ENCODE measurements at regions not wholly inside any gene's neighbourhood (a gene's known extent, or its start where the extent isn't known, plus 50 kb on each side); places are given as distances from the start of the nearest gene placed in this dataset.

DNA sequence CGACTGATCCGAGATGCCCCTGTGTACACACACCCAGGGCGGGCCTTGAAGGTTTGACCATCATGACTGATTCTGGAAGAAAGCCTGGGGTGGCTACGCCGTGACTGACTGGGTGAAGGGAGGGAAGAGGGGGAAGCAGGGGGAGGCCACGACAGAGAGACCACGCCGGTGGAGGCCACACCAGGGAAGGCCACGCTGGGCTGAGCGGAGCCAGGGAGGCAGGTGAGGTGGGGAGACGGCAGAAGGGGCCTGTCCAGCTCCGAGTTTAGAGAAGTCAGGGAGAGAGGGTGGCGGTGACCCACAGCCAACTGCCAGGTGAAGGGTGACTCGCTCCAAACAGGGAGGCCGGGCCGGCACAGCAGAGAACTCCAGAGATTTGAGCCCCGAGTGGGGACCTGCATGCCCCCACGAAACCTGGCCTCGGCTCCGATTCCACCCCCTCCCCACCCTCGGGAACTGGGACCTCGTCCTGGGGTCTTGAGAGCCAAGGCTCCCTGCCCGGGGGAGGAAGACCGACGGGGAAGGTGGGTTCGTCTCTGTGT, 102.6 kb downstream of the PTPRS start:
- Histone ChIP-seq H3K9me3 (ENCODE audit: low read length) (peaks cover 10% of the 10 kb centered on the region), H2AFZ (ENCODE audit: low read depth, low read length) (no peak overlapping the region), H3K4me1 (ENCODE audit: insufficient read depth, low read length) (no peaks in the 10 kb centered on the region), H3K27me3 (ENCODE audit: insufficient read depth, low read length) (no peaks in the 10 kb centered on the region), H3K4me3 (ENCODE audit: low read length) (no peak overlapping the region), H3K36me3 (ENCODE audit: insufficient read depth, low read length) (peaks cover 78% of the 10 kb centered on the region)

DNA sequence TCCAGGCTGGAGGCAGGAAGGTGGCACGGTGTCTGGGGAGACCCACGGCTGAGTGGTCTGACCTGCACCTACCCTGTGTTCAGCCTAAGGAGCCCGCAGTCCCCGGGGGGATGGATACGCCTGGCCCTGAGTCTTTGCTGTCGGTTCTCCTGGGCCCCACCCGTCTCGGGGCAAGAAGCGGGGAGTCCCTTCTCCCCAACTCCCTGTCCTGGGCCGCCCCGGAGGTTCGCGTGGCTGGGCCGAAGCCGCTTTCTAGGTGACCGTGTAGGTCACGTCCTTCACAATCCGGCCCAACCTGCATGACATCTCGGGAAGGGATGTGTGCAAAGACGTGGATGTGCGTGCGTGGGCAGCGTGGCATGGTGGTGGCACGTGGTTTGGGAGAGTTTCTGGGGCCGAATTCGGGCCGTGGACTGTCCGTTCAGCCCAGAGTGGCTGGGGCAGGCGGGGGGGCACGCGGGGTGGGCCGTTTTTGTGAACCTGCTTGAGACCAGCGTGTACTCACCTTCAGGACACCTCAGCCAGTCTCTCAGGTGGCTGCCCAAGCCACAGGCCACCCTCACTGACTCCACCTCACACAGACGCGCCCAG, 103.3 kb downstream of the PTPRS start:
- Histone ChIP-seq H3K36me3 (ENCODE audit: insufficient read depth, low read length) (peaks cover 79% of the 10 kb centered on the region), H3K4me1 (ENCODE audit: insufficient read depth, low read length) (no peaks in the 10 kb centered on the region), H3K4me3 (ENCODE audit: low read length) (no peak overlapping the region), H3K9me3 (ENCODE audit: low read length) (peaks cover 10% of the 10 kb centered on the region), H2AFZ (ENCODE audit: low read depth, low read length) (no peak overlapping the region), H3K27me3 (ENCODE audit: insufficient read depth, low read length) (no peaks in the 10 kb centered on the region)

DNA sequence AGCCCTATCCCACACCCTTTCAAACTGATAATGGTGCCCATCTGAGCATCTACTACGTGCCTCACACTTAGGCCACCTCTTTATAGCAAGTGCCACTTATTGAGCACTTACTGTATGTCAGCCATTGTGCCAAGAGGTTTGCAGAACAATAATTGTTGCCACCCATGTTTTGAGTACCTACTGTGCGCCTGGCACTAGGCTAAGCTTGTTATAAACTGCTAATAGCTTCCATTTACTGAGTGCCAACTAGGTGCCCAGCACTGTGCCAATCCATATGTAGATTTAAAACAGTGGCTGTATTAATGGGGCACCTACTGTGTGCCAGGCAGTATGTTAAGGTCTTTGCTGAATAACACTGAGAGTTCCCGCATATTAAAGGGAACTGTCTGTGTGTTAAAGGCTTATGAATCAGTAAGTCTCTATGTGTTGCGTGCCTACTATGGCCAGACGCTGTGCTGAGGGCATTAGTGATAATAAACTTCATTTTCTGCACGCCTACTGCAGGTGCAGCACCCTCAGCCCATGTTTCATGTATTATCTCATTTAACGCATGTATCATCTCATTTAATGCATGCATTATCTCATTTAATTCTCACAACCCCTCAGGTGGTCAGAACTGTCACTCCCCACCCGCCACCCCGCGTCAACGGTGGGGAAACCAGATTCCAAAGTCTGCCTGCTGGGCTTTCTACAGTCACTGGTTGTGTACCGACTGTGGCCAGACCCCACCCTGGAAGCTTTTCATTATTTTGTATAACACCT, 105.0 kb downstream of the PTPRS start:
- no peak overlapping the region for H3K4me3 ChIP-seq (ENCODE audit: low read length)
- peaks cover 10% of the 10 kb centered on the region for H3K9me3 ChIP-seq (ENCODE audit: low read length)
- H3K27me3 ChIP-seq (ENCODE audit: insufficient read depth, low read length): no peaks in the 10 kb centered on the region
- H3K36me3 ChIP-seq (ENCODE audit: insufficient read depth, low read length): peaks cover 77% of the 10 kb centered on the region
- H3K4me1 ChIP-seq (ENCODE audit: insufficient read depth, low read length): no peaks in the 10 kb centered on the region
- no peak overlapping the region for H2AFZ ChIP-seq (ENCODE audit: low read depth, low read length)

DNA sequence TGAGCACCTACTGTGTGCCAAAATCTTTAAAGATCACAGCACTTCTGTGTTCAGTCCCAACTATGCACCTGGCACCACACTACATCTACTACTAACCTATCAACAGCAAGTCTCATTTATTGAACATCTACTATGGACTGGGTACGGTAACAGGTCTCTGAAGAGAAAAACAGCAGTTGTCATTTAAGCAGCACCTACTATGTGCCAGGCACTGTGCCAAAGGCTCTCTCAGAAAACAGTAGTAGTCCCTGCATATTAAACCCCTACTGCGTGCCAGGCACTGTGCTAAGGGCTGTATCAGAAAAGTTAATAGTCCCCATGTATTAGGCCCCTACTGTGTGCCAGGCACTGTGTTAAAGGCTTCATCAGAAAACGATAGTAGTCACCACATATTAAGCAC, 106.2 kb downstream of the PTPRS start:
- H3K4me1 ChIP-seq (ENCODE audit: insufficient read depth, low read length): no peaks in the 10 kb centered on the region

DNA sequence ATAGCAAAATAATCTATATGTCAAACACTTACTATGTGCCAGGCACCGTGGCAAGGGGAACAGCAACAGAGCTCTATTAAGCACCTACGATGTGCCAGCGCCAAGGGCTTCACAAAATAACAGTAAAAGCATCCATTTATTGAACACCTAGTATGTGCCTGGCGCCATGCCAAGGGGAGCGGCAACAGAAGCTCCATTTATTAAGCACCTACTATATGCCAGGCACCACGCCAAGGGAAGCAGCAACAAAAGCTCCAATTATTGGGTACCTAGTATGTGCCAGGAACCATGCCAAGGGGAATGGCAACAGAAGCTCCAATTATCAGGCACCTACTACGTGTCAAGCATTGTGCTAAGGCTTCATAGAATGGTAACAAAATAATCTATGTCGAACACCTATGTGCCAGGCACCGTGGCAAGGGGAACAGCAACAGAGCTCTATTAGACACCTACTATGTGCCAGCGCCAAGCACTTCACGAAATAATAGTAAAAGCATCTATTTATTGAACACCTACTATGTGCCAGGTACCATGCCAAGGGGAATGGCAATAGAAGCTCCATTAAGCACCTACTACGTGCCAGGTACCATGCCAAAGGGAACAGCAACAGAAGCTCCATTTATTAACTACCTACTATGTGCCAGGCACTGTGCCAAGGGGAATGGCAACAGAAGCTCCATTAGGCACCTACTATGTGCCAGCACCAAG, 107.7 kb downstream of the PTPRS start:
- H3K4me3 ChIP-seq (ENCODE audit: low read length): no peak overlapping the region
- no peaks in the 10 kb centered on the region for H3K4me1 ChIP-seq (ENCODE audit: insufficient read depth, low read length)
- H2AFZ ChIP-seq (ENCODE audit: low read depth, low read length): no peak overlapping the region
- H3K27me3 ChIP-seq (ENCODE audit: insufficient read depth, low read length): no peaks in the 10 kb centered on the region
- H3K9me3 ChIP-seq (ENCODE audit: low read length): peaks cover 4% of the 10 kb centered on the region
- peaks cover 71% of the 10 kb centered on the region for H3K36me3 ChIP-seq (ENCODE audit: insufficient read depth, low read length)

More for the DNA sequence above, 106.2 kb downstream of the PTPRS start:
- H3K36me3 ChIP-seq (ENCODE audit: insufficient read depth, low read length): peaks cover 78% of the 10 kb centered on the region
- no peak overlapping the region for H3K4me3 ChIP-seq (ENCODE audit: low read length)
- H3K27me3 ChIP-seq (ENCODE audit: insufficient read depth, low read length): no peaks in the 10 kb centered on the region
- H3K9me3 ChIP-seq (ENCODE audit: low read length): peaks cover 10% of the 10 kb centered on the region
- H2AFZ ChIP-seq (ENCODE audit: low read depth, low read length): no peak overlapping the region

DNA sequence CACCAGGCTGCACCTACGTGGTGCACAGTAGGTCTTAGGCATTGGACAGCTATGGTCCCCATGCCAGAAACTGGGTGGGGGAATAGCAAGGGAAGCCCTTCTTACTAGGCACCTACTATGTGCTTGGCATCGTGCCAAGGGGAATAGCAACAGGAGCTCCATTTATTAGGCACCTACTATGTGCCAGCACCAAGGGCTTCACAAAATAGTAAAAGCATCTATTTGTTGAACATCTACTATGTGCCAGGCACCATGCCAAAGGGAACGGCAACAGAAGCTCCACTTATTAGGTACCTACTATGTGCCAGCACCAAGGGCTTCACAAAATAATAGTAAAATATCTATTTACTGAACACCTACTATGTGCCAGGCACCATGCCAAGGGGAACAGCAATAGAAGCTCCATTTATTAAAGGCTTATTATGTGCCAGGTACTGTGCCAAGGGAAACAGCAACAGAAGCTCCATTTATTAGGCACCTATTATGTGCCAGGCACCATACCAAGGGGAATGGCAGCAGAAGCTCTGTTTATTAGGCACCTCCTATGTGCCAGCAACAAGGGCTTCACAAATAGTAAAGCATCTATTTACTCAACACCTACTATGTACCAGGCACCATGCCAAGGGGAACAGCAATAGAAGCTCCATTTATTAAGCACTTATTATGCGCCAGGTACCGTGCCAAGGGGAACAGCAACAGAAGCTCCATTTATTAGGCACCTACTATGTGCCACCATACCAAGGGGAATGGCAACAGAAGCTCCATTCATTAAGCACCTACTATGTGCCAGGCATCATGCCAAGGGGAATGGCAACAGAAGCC, 108.5 kb downstream of the PTPRS start:
- H2AFZ ChIP-seq (ENCODE audit: low read depth, low read length): no peak overlapping the region
- peaks cover 2% of the 10 kb centered on the region for H3K9me3 ChIP-seq (ENCODE audit: low read length)
- H3K36me3 ChIP-seq (ENCODE audit: insufficient read depth, low read length): peaks cover 71% of the 10 kb centered on the region

DNA sequence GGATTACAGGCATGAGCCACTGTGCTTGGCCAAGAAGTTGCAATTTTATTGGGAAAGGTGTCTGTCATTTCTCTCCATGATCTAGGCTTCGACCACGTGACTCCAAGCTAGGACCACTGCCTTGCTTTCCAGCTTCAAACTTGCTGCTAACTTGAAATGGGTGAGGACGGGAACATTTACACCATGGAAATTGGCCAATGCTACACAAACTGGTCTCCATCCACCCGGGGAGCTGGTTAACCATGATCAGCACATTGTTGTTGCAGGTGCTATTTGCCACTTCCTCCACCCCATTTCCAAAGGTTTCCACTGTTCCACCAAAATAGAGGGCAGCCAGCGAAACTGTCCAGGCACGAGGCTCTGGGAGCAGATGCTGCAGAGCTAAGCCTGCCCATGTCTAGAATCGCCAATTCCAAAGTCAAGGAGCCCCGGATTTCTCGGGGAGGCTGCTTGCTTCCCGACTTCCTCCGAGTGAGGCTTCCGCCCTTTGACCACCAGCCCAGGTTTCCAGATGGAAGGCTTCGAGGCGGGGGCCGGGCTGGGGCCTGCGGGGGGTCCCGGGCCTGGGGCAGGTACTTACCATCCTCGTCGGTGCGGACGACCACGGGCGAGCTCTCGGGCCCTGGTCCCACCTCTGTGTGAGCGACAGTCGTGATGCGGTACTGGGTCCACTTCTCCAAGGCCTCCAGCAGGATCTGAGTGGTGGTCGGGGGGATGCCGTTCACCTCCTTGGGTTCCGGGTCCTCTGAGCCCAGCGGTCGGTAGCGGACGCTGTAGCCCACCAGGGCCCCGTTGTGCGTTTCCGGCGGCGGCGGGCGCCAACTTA, 109.7 kb downstream of the PTPRS start:
- no peak overlapping the region for H2AFZ ChIP-seq (ENCODE audit: low read depth, low read length)
- H3K36me3 ChIP-seq (ENCODE audit: insufficient read depth, low read length): peaks cover 68% of the 10 kb centered on the region
- no peaks in the 10 kb centered on the region for H3K4me1 ChIP-seq (ENCODE audit: insufficient read depth, low read length)
- no peak overlapping the region for H3K4me3 ChIP-seq (ENCODE audit: low read length)
- H3K9me3 ChIP-seq (ENCODE audit: low read length): peaks cover 2% of the 10 kb centered on the region
- H3K27me3 ChIP-seq (ENCODE audit: insufficient read depth, low read length): no peaks in the 10 kb centered on the region

More for the DNA sequence above, 108.5 kb downstream of the PTPRS start:
- no peaks in the 10 kb centered on the region for H3K27me3 ChIP-seq (ENCODE audit: insufficient read depth, low read length)
- H3K4me1 ChIP-seq (ENCODE audit: insufficient read depth, low read length): no peaks in the 10 kb centered on the region
- no peak overlapping the region for H3K4me3 ChIP-seq (ENCODE audit: low read length)

DNA sequence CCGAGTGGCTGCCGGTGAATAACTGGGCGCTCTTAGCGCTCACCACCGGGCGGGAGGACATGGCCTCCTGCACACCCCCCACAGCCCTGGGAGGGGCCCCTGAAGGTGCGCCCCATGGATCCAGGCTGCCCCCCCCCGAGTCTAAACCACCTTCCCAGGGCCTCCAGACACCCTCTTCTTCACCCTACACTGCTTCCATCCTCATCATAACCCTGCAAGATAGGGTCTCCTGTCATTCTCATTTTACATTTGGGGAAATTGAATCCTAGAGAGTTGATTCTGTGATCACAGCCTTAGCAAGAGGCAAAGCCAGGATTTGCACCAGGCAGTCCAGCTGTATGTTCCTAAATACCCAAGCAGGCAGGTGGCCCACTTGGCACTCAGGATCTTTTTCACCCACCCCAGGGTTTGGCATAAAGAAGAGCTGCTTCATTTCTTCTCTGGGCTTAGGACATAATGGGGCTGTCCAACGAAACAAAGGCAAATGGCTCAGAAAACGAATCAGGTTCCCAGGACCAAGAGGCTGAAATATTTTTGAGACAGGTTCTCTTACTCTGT, 110.8 kb downstream of the PTPRS start:
- Histone ChIP-seq H3K4me3 (ENCODE audit: low read length) (no peak overlapping the region), H3K27me3 (ENCODE audit: insufficient read depth, low read length) (no peaks in the 10 kb centered on the region), H3K36me3 (ENCODE audit: insufficient read depth, low read length) (peaks cover 72% of the 10 kb centered on the region), H2AFZ (ENCODE audit: low read depth, low read length) (no peak overlapping the region), H3K4me1 (ENCODE audit: insufficient read depth, low read length) (no peaks in the 10 kb centered on the region), H3K9me3 (ENCODE audit: low read length) (no peaks in the 10 kb centered on the region)

DNA sequence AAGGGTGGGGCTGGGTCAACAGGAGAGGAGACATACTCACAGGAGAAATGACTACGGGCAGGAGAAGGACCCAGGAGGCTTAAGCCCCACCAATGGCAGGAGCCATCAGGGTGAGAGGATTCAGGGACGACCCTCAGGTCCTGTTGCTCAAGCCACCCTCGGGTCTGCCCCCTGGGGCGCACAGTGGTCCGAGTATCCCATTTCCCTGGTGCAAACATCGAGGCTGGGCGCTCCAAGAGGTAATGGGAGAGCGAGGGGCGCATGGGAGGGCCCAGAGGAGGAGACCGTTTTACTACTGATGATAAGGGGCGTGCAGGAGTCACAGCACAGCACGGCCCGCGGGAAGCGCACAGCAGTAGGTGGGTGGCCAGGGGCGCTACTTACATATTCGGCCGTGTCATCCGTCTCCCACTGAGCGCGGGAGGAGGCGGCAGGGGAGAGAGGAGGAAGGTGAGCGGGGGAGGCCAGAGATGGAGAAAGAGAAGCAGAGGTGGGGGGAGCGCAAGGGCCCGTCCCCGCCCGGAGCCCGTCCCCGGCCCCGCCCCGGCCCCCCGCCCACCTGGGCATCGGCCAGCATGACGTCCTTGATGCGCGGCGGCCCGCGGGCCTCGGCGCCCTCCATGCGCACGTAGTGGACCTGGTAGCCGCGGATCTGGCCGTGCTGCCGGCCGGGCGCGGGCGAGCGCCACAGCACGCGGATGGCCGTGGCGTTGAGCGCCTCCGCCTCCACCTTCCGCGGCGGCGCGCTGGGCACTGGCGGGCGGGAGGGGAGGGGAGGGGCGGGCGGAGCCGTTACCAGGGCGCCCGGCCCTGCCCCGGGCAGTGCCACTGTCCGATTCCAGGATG, 111.5 kb downstream of the PTPRS start:
- H3K36me3 ChIP-seq (ENCODE audit: insufficient read depth, low read length): peaks cover 75% of the 10 kb centered on the region
- H3K9me3 ChIP-seq (ENCODE audit: low read length): no peaks in the 10 kb centered on the region
- H3K4me3 ChIP-seq (ENCODE audit: low read length): no peak overlapping the region
- no peaks in the 10 kb centered on the region for H3K27me3 ChIP-seq (ENCODE audit: insufficient read depth, low read length)
- no peak overlapping the region for H2AFZ ChIP-seq (ENCODE audit: low read depth, low read length)
- no peaks in the 10 kb centered on the region for H3K4me1 ChIP-seq (ENCODE audit: insufficient read depth, low read length)

DNA sequence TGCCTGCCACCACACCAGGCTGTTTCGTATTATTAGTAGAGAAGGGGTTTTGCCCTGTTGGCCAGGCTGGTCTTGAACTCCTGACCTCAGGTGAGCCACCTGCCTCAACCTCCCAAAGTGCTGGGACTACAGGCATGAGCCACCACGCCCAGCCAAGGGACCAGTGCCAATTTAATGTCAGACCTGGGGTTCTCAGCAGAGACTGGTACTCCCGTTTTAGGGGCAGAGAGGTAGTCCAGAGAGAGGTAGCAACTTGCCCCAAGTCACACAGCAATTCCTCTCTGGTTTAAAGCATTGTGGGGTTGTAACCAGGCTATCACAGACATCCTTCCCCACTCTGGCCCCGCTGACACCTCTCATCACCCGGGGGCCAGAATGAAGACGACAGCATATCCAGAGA, 112.1 kb downstream of the PTPRS start:
- no peak overlapping the region for H2AFZ ChIP-seq (ENCODE audit: low read depth, low read length)
- H3K9me3 ChIP-seq (ENCODE audit: low read length): no peaks in the 10 kb centered on the region
- H3K4me3 ChIP-seq (ENCODE audit: low read length): no peak overlapping the region
- no peaks in the 10 kb centered on the region for H3K27me3 ChIP-seq (ENCODE audit: insufficient read depth, low read length)
- no peaks in the 10 kb centered on the region for H3K4me1 ChIP-seq (ENCODE audit: insufficient read depth, low read length)
- H3K36me3 ChIP-seq (ENCODE audit: insufficient read depth, low read length): peaks cover 76% of the 10 kb centered on the region

All from neuron (in vitro differentiated cells).